Occipital lobe (tissue), 1 donor: ENCODE measurements at regions not wholly inside any gene's neighbourhood (a gene's known extent, or its start where the extent isn't known, plus 50 kb on each side); places are given as distances from the start of the nearest gene placed in this dataset.
"Not testable (repeated sequence)": the region's sequence is repeated elsewhere in the genome, so short reads cannot be mapped to it uniquely, and the experiment has no call there.

ENCODE experiments used
- DNase-seq: peaks from one replicate; lab custom pipeline; 2025; lab: John Stamatoyannopoulos, UW

DNA sequence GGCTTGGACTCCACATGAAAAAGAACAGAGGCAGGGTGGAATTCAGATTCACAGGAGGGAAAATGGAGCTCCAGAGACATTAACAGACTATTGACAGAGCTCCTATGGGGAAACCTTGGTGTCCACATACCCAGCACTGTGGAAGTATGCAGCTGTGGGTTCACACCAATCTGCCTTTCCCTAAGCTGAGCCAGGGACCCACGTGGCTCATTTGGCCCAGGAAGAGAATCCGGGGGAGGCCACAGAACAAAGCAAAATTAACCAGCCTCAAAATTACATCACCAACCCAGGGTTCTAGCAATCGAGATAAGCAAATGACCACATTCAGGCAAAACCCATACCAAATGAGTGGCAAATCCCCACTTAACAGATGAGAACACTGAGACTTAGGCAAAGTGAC lies 105.8 kb upstream of the TWIST2 start:
- DNase-seq = no peak

DNA sequence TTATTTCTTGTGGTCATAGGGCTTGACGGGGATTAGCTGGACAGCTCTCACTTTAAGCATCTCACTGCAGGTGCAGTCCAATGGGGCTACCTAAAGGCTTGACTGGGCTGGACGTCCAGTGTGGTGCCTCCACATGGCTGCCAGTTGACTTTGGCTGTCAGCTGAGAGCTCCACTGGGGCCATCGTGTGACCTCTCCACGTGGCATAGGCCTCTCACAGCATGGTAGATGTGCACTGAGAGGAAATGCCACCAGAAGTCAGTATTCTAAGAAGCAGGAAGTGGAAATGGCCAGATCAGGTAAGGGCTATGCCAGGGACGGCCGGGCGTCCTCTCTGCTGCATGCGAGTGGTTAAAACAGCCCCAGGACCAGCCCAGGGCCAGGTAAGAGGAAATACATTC lies 105.2 kb upstream of the TWIST2 start:
- DNase-seq = no peak

- no peak for DNase-seq
Observed at GRCh38 chr2:238743243-238744065, 104.4 kb upstream of the TWIST2 start.

GRCh38 chr2:238744951-238745350 lies 102.9 kb upstream of the TWIST2 start:
- no peak for DNase-seq

GRCh38 chr2:238745997-238746396 lies 101.9 kb upstream of the TWIST2 start:
- DNase-seq = no peak

- DNase-seq = no peak
Observed at GRCh38 chr2:238747114-238747513, 100.8 kb upstream of the TWIST2 start.

DNA sequence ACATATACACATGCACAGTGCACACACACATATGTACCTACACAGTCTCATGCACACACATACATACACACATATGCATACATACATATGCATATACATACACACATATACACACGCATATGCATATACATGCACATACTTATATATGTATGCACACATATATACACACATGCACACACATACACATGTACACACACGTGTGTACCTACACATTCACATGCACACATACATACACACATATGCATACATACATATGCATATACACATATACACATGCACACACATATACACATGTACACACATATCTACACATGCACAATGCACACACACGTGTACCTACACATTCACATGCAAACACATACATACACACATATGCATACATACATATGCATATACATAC lies 100.3 kb upstream of the TWIST2 start:
- DNase-seq = no peak

- DNase-seq = no peak
Observed at GRCh38 chr2:238750212-238750904, 97.5 kb upstream of the TWIST2 start.

DNA sequence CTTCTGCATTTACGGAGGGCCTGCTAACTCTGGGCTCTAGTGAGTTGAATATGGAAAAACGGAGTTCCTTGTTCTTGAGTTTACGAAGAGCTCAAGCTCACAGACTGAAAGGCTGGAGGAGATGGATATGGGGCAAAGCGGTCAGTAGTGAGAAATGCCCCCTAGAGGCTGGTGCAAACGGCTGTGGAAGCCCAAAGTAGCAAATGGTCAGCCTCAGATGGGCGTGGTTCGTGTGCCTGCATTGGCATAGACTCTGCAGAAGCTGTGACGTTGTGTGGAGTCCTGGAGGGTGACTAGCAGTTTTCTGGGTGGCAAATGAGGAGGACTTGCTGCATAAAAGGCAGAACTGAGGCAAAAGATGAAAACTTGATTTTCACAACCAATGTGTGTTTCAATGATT lies 93.6 kb upstream of the TWIST2 start:
- DNase-seq = no peak

DNA sequence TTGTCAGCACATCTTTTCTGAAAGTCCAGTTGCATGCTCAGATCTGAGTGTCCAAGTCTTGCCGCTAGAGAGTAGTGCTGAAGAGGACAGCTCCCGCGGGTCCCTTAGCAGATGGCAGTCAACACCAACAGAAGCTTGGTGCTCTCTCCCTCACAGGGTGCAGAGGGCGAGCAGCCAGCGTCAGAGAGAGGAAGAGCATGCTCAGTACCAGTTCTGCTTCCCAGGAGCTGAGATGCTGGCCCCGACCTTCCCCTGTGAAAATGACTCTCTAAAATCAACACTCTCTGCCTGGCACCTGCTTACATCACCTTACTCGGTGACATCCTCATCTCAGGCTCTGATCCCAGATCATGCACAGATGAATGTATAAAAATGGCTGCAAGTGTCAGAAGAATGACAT lies 86.0 kb upstream of the TWIST2 start:
- no peak for DNase-seq

GRCh38 chr2:238763471-238763995 lies 84.4 kb upstream of the TWIST2 start:
- DNase-seq = no peak

- no peak for DNase-seq
Observed at GRCh38 chr2:238765590-238765989, 82.3 kb upstream of the TWIST2 start.

- DNase-seq = no peak
Observed at GRCh38 chr2:238771218-238771617, 76.7 kb upstream of the TWIST2 start.

- DNase-seq = no peak
Observed at GRCh38 chr2:238771639-238772038, 76.2 kb upstream of the TWIST2 start.

DNA sequence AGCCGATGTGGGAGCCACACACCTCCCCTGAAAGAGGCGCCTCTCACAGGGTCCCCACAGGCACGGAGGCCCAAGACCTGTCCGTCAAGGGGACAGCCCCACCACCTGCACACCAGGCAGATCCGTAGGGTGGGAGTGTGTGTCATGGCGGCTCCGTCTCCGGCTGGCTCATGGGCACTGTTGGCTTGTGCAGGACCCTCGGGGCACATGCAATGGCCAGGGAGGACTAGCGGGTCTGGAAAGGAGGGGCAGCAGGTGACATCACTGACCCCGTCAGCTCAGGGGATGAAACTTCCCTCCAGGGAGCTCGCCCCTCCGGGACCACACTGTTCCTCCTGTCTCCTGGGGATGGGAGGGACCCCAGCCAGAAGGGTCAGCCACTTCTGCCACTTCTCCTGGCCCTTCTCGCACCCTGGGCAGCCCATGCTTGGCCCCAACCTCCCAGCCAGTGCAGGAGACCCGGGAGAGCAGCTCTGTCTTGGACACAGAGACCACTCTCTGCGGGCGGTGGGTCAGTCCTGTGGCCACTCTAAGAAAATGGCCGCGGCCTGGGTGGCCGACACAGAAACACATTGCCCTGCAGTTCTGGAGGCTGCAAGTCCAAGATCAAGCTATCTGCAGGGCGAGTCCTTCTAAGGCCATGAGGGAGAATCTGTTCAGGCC lies 75.1 kb upstream of the TWIST2 start:
- DNase-seq = no peak

DNA sequence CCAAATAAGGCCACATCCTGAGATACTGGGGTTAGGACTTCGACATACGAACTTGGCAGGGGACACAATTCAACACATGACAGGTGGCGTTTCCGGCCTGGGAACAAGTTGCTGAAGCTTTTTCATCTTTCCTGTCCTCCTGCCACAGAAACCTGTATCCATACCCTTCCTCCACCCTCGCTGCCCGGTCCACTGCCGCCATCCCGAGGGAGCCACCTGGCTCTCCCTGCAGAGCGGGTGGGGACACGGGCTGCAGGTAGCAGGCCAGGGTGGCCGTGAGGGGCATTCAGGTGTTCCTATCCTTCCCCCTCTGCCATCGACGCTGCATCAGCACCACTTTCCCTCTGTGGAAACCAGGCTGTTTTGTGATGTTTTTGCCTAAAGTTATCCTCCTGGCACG lies 74.4 kb upstream of the TWIST2 start:
- DNase-seq = no peak

DNA sequence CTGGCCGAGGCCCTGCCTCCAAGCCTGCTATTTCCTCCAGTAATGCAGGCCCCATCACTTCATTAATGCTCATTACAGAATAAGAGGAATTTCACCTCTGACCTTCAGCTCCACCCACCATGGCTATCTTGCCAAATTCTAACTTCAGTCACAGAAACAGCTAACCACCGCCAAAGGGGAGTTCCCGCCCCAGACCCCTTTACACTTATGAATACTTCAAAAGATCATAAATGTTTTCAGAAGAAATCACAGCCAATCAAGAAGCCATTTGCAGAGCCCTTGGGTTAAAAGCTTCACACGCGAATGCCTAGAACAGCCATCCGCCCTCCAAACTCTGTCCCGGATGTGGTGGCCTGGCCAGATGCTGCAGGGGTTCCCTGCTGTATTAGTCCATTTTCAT lies 73.8 kb upstream of the TWIST2 start:
- no peak for DNase-seq

GRCh38 chr2:238774980-238775509 lies 72.8 kb upstream of the TWIST2 start:
- DNase-seq = no peak

DNA sequence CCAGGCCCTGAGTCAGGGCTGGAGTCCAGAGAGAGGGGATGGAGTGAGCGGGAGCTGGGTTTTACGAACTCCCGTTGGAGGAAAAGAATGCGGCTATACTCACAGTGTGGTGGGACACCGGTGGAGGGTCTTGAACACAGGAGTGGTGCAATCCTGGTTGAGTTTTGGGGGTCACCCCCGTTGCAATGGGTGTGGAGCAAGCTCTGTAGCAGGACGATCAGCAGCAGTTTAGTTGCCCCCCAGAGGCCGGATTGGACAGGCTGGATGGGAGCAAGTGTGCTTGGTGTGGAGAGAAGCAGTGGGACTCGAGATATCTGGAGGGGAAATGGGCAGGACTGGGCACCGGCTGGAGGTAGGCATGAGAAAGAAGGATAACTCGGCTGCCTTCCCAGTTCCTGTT lies 72.3 kb upstream of the TWIST2 start:
- DNase-seq = no peak

DNA sequence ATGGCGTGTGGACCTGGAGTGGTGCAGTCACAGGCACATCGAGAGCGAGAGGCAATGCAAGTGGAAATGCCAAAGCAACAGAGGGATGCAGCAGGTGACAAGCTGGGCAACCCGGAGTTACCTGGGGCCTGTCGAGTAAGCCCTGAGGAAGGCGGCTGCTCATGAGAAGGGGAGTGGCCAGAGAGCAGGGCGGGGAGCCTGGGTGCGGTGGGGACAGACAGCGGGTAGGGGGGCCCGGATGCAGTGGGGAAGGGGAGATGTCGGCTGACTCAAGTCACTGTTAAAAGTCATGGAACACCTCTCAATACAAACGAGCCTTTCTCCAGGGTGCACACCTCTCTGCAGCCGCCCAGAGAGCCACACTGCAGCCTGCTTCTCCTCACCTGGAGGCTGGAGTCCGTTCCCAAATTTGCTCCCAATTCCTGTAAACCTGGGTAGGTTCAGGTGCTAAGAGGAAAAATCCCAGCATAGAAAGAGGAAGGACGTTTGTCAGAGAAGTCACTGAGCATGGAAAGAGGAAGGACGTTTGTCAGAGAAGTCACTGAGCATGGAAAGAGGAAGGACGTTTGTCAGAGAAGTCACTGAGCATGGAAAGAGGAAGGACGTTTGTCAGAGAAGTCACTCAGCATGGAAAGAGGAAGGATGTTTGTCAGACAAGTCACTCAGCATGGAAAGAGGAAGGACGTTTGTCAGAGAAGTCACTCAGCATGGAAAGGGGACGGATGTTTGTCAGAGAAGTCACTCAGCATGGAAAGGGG lies 71.7 kb upstream of the TWIST2 start:
- no peak for DNase-seq

GRCh38 chr2:238776761-238777046 lies 71.2 kb upstream of the TWIST2 start:
- not testable (repeated sequence) for DNase-seq
